Lower leg skin (tissue), 4 donors: ENCODE measurements at regions not wholly inside any gene's neighbourhood (a gene's known extent, or its start where the extent isn't known, plus 50 kb on each side); places are given as distances from the start of the nearest gene placed in this dataset.
"Not testable (repeated sequence)": the region's sequence is repeated elsewhere in the genome, so short reads cannot be mapped to it uniquely, and the experiment has no call there.

Experiments used
- DNase-seq, 2 donors: peaks; one replicate each; pipeline ENCODE4 v3.0.0-alpha.2; 2019; ENCODE audit warnings: low spot score in 2 of 2
- H3K4me3 ChIP-seq: fragments of 200-600 bp; sonication (generic); 2 replicates; pipeline ENCODE4 v1.5.1; 2017; ENCODE audit warnings: mild to moderate bottlenecking, low read depth; ENCODE audit not compliant: poor library complexity, severe bottlenecking
- CTCF ChIP-seq, 3 donors: fragments of 450-650 bp; IDR thresholded peaks; one replicate each; pipeline ENCODE4 v1.5.1; 2016; ENCODE audit warnings: antibody characterized with exemption in 3 of 3, mild to moderate bottlenecking in 3 of 3, moderate library complexity in 2 of 3
- POLR2A ChIP-seq, 2 donors: fragments of 450-650 bp; IDR thresholded peaks; one replicate each; pipeline ENCODE4 v1.6.1; 2016 to 2017; ENCODE audit warnings: antibody characterized with exemption in 2 of 2, mild to moderate bottlenecking in 1 of 2, moderate library complexity in 1 of 2
- WGBS, 2 donors: methylation state at CpG; one replicate each; pipeline ENCODE4 v1.1.5; 2018; 5-methylcytosine and 5-hydroxymethylcytosine counted together
- intact Hi-C: fragments of 100-400 bp; cut with DNase I; formaldehyde crosslinking; loops from one replicate; pipeline ENCODE4 v1.15.0; 2023; ENCODE audit warnings: low total_unique reads

- intact Hi-C loops, result no loop called here
- TF ChIP-seq CTCF (IDR thresholded peaks at IDR 0.05) (no peak), POLR2A (IDR thresholded peaks at IDR 0.05) (no peak)
- DNase-seq, result no peak
- 37 to 46% methylated on average over 1 of the region's 1 CpG for WGBS, 2 donors
- no peak overlapping the region for H3K4me3 ChIP-seq
Observed at GRCh38 chrX:112935029-112935428, 94.4 kb upstream of the AMOT start.

- TF ChIP-seq POLR2A (IDR thresholded peaks at IDR 0.05) (no peak), CTCF (IDR thresholded peaks at IDR 0.05) (no peak)
- no peak for DNase-seq
- intact Hi-C loops, result no loop called here
- WGBS, 2 donors, result 62 to 71% methylated on average over 3 of the region's 3 CpGs
- no peak overlapping the region for H3K4me3 ChIP-seq
Observed at GRCh38 chrX:112931900-112932299, 91.3 kb upstream of the AMOT start.

GRCh38 chrX:112931478-112931877 is 90.8 kb upstream of the AMOT start:
- no peak overlapping the region for H3K4me3 ChIP-seq
- DNase-seq, result no peak
- WGBS, 2 donors, result 54 to 55% methylated on average over 3 of the region's 3 CpGs
- intact Hi-C loops, result no loop called here
- no peak for TF ChIP-seq POLR2A (IDR thresholded peaks at IDR 0.05)
- TF ChIP-seq CTCF (IDR thresholded peaks at IDR 0.05), result no peak

- intact Hi-C loops, H3K4me3 ChIP-seq, DNase-seq: not testable (repeated sequence)
- WGBS, 2 donors, result 75 to 82% methylated on average over 1 of the region's 1 CpG
Observed at GRCh38 chrX:112923381-112923780, 82.8 kb upstream of the AMOT start.

GRCh38 chrX:112913807-112914206 is 73.2 kb upstream of the AMOT start:
- TF ChIP-seq POLR2A (IDR thresholded peaks at IDR 0.05), result no peak
- TF ChIP-seq CTCF (IDR thresholded peaks at IDR 0.05), result no peak
- DNase-seq, result no peak
- intact Hi-C loops, result no loop called here
- no peak overlapping the region for H3K4me3 ChIP-seq

- no peak overlapping the region for H3K4me3 ChIP-seq
- intact Hi-C loops, result no loop called here
- no peak for TF ChIP-seq CTCF (IDR thresholded peaks at IDR 0.05)
- no peak for TF ChIP-seq POLR2A (IDR thresholded peaks at IDR 0.05)
- DNase-seq, result no peak
Observed at GRCh38 chrX:112910418-112910817, 69.8 kb upstream of the AMOT start.
